PC-3 (cell line): ENCODE measurements at regions not wholly inside any gene's neighbourhood (a gene's known extent, or its start where the extent isn't known, plus 50 kb on each side); places are given as distances from the start of the nearest gene placed in this dataset.

ENCODE experiments used
- ATAC-seq: fragments of 200-7000 bp; cut with Tn5 transposase; 2 replicates; pipeline ENCODE4 v1.9.1; 2020; ENCODE audit warnings: mild to moderate bottlenecking, moderate library complexity
- BruUV-seq: library from RNA; stranded (reverse); fragments of 400-500 nt; replicated peaks from 2 replicates; lab custom pipeline; 2021; lab: Mats Ljungman, UMichigan
- CTCF ChIA-PET: fragments of 300-600 bp; sonication (Branson Sonifier 250); formaldehyde crosslinking; loops from one replicate; lab custom pipeline; 2022; ENCODE audit warnings: antibody characterized with exemption; lab: Charles Lee
- POLR2A ChIA-PET: fragments of 300-600 bp; sonication (Branson Sonifier 250); formaldehyde crosslinking; loops from one replicate; lab custom pipeline; 2022; ENCODE audit warnings: antibody characterized with exemption; ENCODE audit not compliant: unreplicated experiment; lab: Charles Lee
- DNase-seq: peaks from one replicate; pipeline ENCODE4 v3.0.0-alpha.2; 2015
- H2AFZ ChIP-seq: fragments of 300-600 bp; sonication (generic); 2 replicates; pipeline ENCODE4 v1.6.0; 2016; ENCODE audit warnings: antibody characterized with exemption, low read length
- H3F3A ChIP-seq: fragments of 300-600 bp; sonication (generic); one replicate; pipeline ENCODE4 v1.6.0; 2017; ENCODE audit warnings: antibody characterized with exemption, low read length, control low read depth, mild to moderate bottlenecking; ENCODE audit not compliant: unreplicated experiment
- H3K27ac ChIP-seq: fragments of 300-600 bp; sonication (generic); 2 replicates; pipeline ENCODE4 v1.5.1; 2016; ENCODE audit warnings: mild to moderate bottlenecking, low read length
- H3K27me3 ChIP-seq: fragments of 300-600 bp; sonication (generic); 2 replicates; pipeline ENCODE4 v1.6.1; 2016; ENCODE audit warnings: low read length, mixed read lengths
- H3K36me3 ChIP-seq: fragments of 300-600 bp; sonication (generic); 2 replicates; pipeline ENCODE4 v1.6.1; 2016; ENCODE audit warnings: low read depth, mixed run types, low read length, mixed read lengths
- H3K4me1 ChIP-seq: fragments of 300-600 bp; sonication (generic); 2 replicates; pipeline ENCODE4 v1.5.1; 2016; ENCODE audit warnings: low read length; ENCODE audit not compliant: insufficient read depth
- H3K4me2 ChIP-seq: fragments of 300-600 bp; sonication (generic); 2 replicates; pipeline ENCODE4 v1.6.0; 2016; ENCODE audit warnings: low read length
- H3K4me3 ChIP-seq: fragments of 300-600 bp; sonication (generic); 2 replicates; pipeline ENCODE4 v1.5.1; 2016; ENCODE audit warnings: mild to moderate bottlenecking, low read length, mixed read lengths
- H3K79me2 ChIP-seq: fragments of 300-600 bp; sonication (generic); 2 replicates; pipeline ENCODE4 v1.6.1; 2017; ENCODE audit warnings: low read length, mixed read lengths
- H3K9ac ChIP-seq: fragments of 300-600 bp; sonication (generic); 2 replicates; pipeline ENCODE4 v1.6.0; 2016; ENCODE audit warnings: mild to moderate bottlenecking, low read length
- H3K9me2 ChIP-seq: fragments of 300-600 bp; sonication (generic); replicated peaks from 2 replicates; pipeline ENCODE4 v1.6.1; 2016; ENCODE audit warnings: mixed run types, low read length, mixed read lengths
- H3K9me3 ChIP-seq: fragments of 300-600 bp; sonication (generic); 2 replicates; pipeline ENCODE4 v1.6.1; 2016; ENCODE audit warnings: low read length, mixed read lengths
- H4K20me1 ChIP-seq: fragments of 300-600 bp; sonication (generic); 2 replicates; pipeline ENCODE4 v1.6.1; 2016; ENCODE audit warnings: low read length, mixed read lengths
- EZH2 ChIP-seq: fragments of 300-600 bp; sonication (generic); IDR thresholded peaks from one replicate; pipeline ENCODE4 v1.6.1; 2017; ENCODE audit warnings: antibody characterized with exemption, mild to moderate bottlenecking, low read length; ENCODE audit not compliant: unreplicated experiment
- EZH2phosphoT487 ChIP-seq: fragments of 300-600 bp; sonication (generic); IDR thresholded peaks from 2 replicates; pipeline ENCODE4 v1.6.1; 2018; ENCODE audit warnings: mild to moderate bottlenecking, antibody characterized with exemption, low read length, borderline replicate concordance
- intact Hi-C: fragments of 100-400 bp; cut with micrococcal nuclease; formaldehyde crosslinking; loops from 2 replicates; pipeline ENCODE4 v1.9.0; 2023
- TF ChIP-seq, protein P1 (sequence below): fragments of 300-600 bp; sonication (generic); conservative IDR thresholded peaks from 2 replicates; pipeline ENCODE4 v1.5.1; 2017; ENCODE audit warnings: antibody characterized with exemption, low read depth, mild to moderate bottlenecking, low read length

DNA sequence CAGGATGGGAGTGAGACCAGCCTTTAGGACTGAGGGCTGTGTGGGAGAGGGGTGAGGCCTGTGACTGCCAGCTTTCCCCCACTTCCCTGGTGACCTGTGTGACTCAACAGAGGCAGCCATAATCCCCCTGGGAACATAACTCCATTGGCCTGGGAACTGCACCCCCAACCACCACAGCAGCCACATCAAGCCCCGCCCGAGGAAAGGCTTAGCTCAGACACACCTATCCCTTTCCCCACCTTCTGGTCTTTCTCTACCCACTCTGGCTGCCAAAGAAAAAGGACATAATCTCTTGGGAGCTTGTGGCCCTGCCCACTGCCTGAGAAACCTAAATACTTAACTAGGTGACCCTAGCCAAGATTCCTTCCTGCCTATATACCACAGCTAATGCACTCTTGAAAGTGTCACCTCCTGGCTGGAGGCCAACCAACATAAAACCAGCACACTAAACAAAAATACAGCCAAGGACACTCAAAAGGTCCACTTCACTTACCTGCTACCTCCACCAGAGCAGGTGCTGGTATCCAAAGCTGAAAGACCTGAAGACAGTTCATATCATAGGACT lies 406.6 kb upstream of the CAMK1G start:
- no peaks in the 10 kb centered on the region for H3K27me3 ChIP-seq
- POLR2A ChIA-PET: no interaction called here
- H3K36me3 ChIP-seq: no peaks in the 10 kb centered on the region
- H3K9ac ChIP-seq: no peak overlapping the region
- no peaks in the 10 kb centered on the region for H3F3A ChIP-seq
- no peak overlapping the region for H3K4me3 ChIP-seq
- no peak for ATAC-seq
- DNase-seq: peak; percentile 29
- TF ChIP-seq EZH2 (no peak), EZH2phosphoT487 (no peak)
- TF ChIP-seq, protein P1, sequence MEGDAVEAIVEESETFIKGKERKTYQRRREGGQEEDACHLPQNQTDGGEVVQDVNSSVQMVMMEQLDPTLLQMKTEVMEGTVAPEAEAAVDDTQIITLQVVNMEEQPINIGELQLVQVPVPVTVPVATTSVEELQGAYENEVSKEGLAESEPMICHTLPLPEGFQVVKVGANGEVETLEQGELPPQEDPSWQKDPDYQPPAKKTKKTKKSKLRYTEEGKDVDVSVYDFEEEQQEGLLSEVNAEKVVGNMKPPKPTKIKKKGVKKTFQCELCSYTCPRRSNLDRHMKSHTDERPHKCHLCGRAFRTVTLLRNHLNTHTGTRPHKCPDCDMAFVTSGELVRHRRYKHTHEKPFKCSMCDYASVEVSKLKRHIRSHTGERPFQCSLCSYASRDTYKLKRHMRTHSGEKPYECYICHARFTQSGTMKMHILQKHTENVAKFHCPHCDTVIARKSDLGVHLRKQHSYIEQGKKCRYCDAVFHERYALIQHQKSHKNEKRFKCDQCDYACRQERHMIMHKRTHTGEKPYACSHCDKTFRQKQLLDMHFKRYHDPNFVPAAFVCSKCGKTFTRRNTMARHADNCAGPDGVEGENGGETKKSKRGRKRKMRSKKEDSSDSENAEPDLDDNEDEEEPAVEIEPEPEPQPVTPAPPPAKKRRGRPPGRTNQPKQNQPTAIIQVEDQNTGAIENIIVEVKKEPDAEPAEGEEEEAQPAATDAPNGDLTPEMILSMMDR: no peak
- BruUV-seq: no TSS peak
- H3K9me3 ChIP-seq: 0 out of 2 replicates have a peak, but pooled peaks cover 3% of the 10 kb centered on the region
- H3K4me2 ChIP-seq: no peak overlapping the region
- H3K27ac ChIP-seq: no peak overlapping the region
- intact Hi-C loops: no loop called here
- no peaks in the 10 kb centered on the region for H4K20me1 ChIP-seq
- no peak overlapping the region for H2AFZ ChIP-seq
- CTCF ChIA-PET: no interaction called here
- no peaks in the 10 kb centered on the region for H3K79me2 ChIP-seq
- no peaks in the 10 kb centered on the region for H3K9me2 ChIP-seq
- peaks cover 6% of the 10 kb centered on the region for H3K4me1 ChIP-seq

DNA sequence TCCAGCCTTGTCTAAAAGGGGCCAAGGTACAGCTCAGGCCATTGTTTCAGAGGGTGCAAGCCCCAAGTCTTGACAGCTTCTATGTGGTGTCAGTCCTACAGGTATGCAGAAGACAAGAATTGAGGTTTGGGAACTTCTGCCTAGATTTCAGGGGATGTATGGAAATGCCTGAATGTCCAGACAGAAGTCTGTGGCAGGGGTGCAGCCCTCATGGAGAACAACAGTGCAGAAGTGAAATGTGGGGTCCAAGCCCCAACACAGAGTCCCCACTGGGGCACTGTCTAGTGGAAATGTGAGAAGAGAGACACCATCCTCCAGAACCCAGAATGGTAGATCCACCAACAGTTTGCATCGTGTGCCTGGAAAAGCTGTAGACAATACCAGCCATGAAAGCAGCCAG lies 400.3 kb upstream of the CAMK1G start:
- H3K9me3 ChIP-seq: 0 out of 2 replicates have a peak, but pooled peaks cover 3% of the 10 kb centered on the region
- CTCF ChIA-PET: no interaction called here
- no peaks in the 10 kb centered on the region; the same call in 1 of the 2 replicates for H3K36me3 ChIP-seq
- TF ChIP-seq, protein P1: no peak
- no peak for TF ChIP-seq EZH2phosphoT487
- TF ChIP-seq EZH2: no peak
- ATAC-seq (no peak), DNase-seq (no peak)
- no peaks in the 10 kb centered on the region for H3K9me2 ChIP-seq
- no peaks in the 10 kb centered on the region for H3K4me1 ChIP-seq
- H4K20me1 ChIP-seq: no peaks in the 10 kb centered on the region
- H3K79me2 ChIP-seq: no peaks in the 10 kb centered on the region
- BruUV-seq: no TSS peak
- H2AFZ ChIP-seq: no peak overlapping the region
- no peak overlapping the region for H3K27ac ChIP-seq
- H3F3A ChIP-seq: no peaks in the 10 kb centered on the region
- H3K4me2 ChIP-seq: no peak overlapping the region
- POLR2A ChIA-PET: no interaction called here
- intact Hi-C loops: no loop called here
- H3K27me3 ChIP-seq: no peaks in the 10 kb centered on the region
- no peak overlapping the region for H3K4me3 ChIP-seq
- no peak overlapping the region for H3K9ac ChIP-seq

DNA sequence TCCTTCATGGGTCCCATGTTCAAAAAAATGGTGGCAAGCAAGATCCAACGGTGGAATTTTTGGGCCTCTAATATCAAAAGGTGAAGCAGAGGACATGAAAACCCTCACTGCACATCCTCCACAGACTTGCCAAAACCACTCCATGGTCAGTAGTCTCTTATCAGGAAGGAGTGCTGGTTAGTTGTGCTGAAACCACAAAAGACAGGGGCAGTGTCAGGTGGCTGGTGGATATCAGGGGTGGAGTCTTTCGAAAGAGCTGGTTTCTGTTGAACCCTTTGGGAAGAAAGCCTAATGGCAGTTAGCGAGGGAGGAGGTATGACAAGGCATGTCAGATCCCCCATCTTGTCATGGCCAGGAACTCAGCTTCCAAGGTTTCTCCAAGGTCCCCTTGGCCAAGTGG lies 395.9 kb upstream of the CAMK1G start:
- no peaks in the 10 kb centered on the region for H3K27me3 ChIP-seq
- H3K9me3 ChIP-seq: no peaks in the 10 kb centered on the region
- H2AFZ ChIP-seq: no peak overlapping the region
- H3K4me2 ChIP-seq: no peak overlapping the region
- H3K9ac ChIP-seq: no peak overlapping the region
- no peaks in the 10 kb centered on the region for H3F3A ChIP-seq
- no peaks in the 10 kb centered on the region for H3K9me2 ChIP-seq
- DNase-seq (no peak), ATAC-seq (no peak)
- no peaks in the 10 kb centered on the region; the same call in 1 of the 2 replicates for H3K36me3 ChIP-seq
- intact Hi-C loops: no loop called here
- no peaks in the 10 kb centered on the region for H4K20me1 ChIP-seq
- BruUV-seq: no TSS peak
- TF ChIP-seq, protein P1: no peak
- no peak for TF ChIP-seq EZH2
- H3K79me2 ChIP-seq: no peaks in the 10 kb centered on the region
- POLR2A ChIA-PET: no interaction called here
- H3K4me3 ChIP-seq: no peak overlapping the region
- CTCF ChIA-PET: interaction anchor here (0.6 kb wide), 1 partner anchor 20 kb away, joined by 10 read pairs; no protein-coding TSS in a partner anchor
- no peak overlapping the region for H3K27ac ChIP-seq
- H3K4me1 ChIP-seq: peaks cover 4% of the 10 kb centered on the region; the same call in 1 of the 2 replicates
